HG03097 (cell line): ENCODE measurements at regions not wholly inside any gene's neighbourhood (a gene's known extent, or its start where the extent isn't known, plus 50 kb on each side); places are given as distances from the start of the nearest gene placed in this dataset.

Experiments
- ATAC-seq: cut with Tn5 transposase; IDR thresholded peaks from one replicate; pipeline ENCODE4 v1.9.1; 2021; ENCODE audit not compliant: unreplicated experiment, low FRiP score

- ATAC-seq, result no peak
Measured at GRCh38 chr17:72531729-72532128, 410.9 kb downstream of the SOX9 start.

GRCh38 chr17:72534265-72534664 lies 413.4 kb downstream of the SOX9 start:
- ATAC-seq, result no peak

GRCh38 chr17:72534776-72535175 lies 414.0 kb downstream of the SOX9 start:
- no peak for ATAC-seq

GRCh38 chr17:72535346-72535745 lies 414.5 kb downstream of the SOX9 start:
- no peak for ATAC-seq

- ATAC-seq, result no peak
Measured at GRCh38 chr17:72535779-72536178, 415.0 kb downstream of the SOX9 start.

GRCh38 chr17:72536788-72537187 lies 416.0 kb downstream of the SOX9 start:
- no peak for ATAC-seq

- no peak for ATAC-seq
Measured at GRCh38 chr17:72538443-72538842, 417.6 kb downstream of the SOX9 start.

- no peak for ATAC-seq
Measured at GRCh38 chr17:72538901-72539352, 418.1 kb downstream of the SOX9 start.

- peak; percentile 85 for ATAC-seq
Measured at GRCh38 chr17:72539981-72540897, 419.4 kb downstream of the SOX9 start.

GRCh38 chr17:72542317-72542716 lies 421.5 kb downstream of the SOX9 start:
- ATAC-seq, result no peak

GRCh38 chr17:72545766-72546165 lies 424.9 kb downstream of the SOX9 start:
- ATAC-seq, result no peak

- no peak for ATAC-seq
Measured at GRCh38 chr17:72553051-72553755, 432.4 kb downstream of the SOX9 start.

- ATAC-seq, result no peak
Measured at GRCh38 chr17:72554508-72554907, 433.7 kb downstream of the SOX9 start.

GRCh38 chr17:72555052-72555451 lies 434.2 kb downstream of the SOX9 start:
- no peak for ATAC-seq

- peak; percentile 71 for ATAC-seq
Measured at GRCh38 chr17:72556944-72557826, 436.4 kb downstream of the SOX9 start.

GRCh38 chr17:72558971-72559476 lies 438.2 kb downstream of the SOX9 start:
- no peak for ATAC-seq

- no peak for ATAC-seq
Measured at GRCh38 chr17:72560303-72561247, 439.8 kb downstream of the SOX9 start.

- ATAC-seq, result no peak
Measured at GRCh38 chr17:72561266-72561665, 440.4 kb downstream of the SOX9 start.

- ATAC-seq, result no peak
Measured at GRCh38 chr17:72561680-72562079, 440.9 kb downstream of the SOX9 start.
